ENCODE measurements at regions not wholly inside any gene's neighbourhood (a gene's known extent, or its start where the extent isn't known, plus 50 kb on each side); places are given as distances from the start of the nearest gene placed in this dataset.

DNA sequence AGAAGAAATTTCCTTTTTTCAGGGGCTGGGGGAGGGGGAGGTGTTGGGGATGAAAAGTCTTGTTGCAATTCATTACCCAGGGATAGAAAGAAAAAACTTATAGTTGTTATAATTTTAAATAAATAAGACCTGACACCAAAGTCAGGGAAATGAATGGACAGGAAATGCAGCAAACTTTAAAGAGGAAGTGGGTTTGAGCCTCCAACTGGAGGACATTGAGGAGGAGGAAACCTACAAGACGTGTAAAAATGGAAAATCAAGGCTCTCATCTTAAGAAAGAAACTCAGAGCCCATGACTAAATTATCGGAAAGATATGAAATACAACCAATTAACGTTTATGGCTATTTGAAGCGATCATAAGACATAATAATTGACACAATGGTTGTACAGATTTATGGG, 54.4 kb downstream of the NIBAN1 start:
- CTCF ChIA-PET: no interaction called here
- no peak overlapping the region for H3K27ac Mint-ChIP-seq
- no peak overlapping the region for H3K4me3 Mint-ChIP-seq
- H3K4me1 Mint-ChIP-seq: peaks cover 19% of the 10 kb centered on the region
- peaks cover 4% of the 10 kb centered on the region for H3K9me3 Mint-ChIP-seq (ENCODE audit: low read depth)
- no peaks in the 10 kb centered on the region for H3K27me3 Mint-ChIP-seq
- DNase-seq: no peak
- ATAC-seq: no peak
- H3K36me3 Mint-ChIP-seq: peaks cover 14% of the 10 kb centered on the region

DNA sequence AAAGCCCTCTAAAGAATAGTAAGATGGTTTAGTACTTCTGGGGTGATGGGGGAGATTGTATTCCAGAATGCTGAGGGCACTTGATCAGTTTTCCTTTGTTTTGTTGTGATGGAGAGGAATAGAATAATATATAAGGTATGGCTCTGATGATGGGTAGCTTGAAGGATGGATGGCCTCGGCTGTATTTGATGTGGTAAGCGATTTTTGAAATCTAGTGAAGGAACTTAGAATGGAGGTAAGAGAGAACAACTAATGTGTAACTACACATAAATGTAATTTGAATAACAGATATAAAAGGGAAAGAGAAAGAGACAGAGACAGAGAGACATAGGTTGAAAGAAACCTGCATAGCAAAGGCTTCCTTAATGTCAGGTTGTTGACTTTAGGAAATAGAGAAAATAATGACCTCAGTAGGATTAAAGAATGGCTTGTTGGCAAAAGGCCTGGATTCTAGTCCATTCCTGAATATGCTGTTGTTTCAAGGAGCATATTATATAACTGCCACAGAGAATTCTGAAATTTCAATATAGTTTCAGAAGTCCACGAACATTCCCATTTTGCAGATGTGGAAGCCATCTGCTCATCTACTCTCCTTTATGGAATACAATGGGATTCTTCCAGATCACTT, 58.7 kb downstream of the NIBAN1 start:
- DNase-seq (no peak), ATAC-seq (no peak)
- Mint-ChIP-seq H3K9me3 (ENCODE audit: low read depth) (no peaks in the 10 kb centered on the region), H3K4me3 (no peak overlapping the region), H3K36me3 (peaks cover 18% of the 10 kb centered on the region), H3K4me1 (peaks cover 19% of the 10 kb centered on the region), H3K27me3 (no peaks in the 10 kb centered on the region), H3K27ac (no peak overlapping the region)
- CTCF ChIA-PET: no interaction called here

DNA sequence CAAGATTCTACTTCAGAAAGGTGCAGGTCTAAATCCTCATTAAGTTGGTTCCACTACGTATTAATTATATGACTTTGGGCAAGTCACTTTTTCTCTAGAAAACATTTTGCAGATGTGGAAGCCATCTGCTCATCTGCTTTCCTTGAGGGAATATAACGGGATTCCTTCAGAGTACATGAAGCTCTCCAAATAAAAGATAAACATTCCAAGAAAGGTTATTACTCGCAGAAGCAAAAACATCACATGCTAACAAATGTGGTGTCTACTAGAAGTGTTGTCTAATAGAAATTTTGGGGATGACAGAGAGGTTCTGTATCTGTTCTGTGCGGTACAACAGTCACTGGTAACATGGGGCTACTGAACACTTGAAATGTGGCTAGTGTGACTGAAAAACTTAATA, 60.2 kb downstream of the NIBAN1 start:
- H3K27me3 Mint-ChIP-seq: no peaks in the 10 kb centered on the region
- CTCF ChIA-PET: no interaction called here
- peaks cover 9% of the 10 kb centered on the region for H3K4me1 Mint-ChIP-seq
- H3K27ac Mint-ChIP-seq: no peak overlapping the region
- ATAC-seq (no peak), DNase-seq (no peak)
- no peak overlapping the region for H3K4me3 Mint-ChIP-seq
- no peaks in the 10 kb centered on the region for H3K9me3 Mint-ChIP-seq (ENCODE audit: low read depth)
- H3K36me3 Mint-ChIP-seq: peaks cover 23% of the 10 kb centered on the region

DNA sequence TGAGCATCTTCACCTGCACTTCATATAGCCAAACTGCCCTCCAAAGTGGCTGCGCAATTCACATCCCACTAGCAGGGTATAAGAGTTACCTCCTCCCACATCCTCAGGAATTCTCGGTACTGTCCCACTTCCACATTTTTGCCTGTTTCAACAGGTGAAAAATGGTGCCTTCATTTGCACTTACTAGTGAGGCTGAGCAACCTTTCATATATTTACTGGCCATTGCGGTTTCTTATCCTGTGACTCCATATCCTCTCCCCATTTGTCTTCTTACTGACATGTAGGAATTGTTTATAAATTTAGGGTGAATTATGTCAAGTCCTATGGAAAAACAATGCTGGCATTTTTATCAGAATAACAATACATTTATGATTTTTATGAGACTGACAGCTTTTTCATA, 61.9 kb downstream of the NIBAN1 start:
- CTCF ChIA-PET: interaction anchor here (1.3 kb wide), 1 partner anchor 11 kb away, joined by 6 read pairs; no protein-coding TSS in a partner anchor
- ATAC-seq: no peak
- H3K36me3 Mint-ChIP-seq: peaks cover 23% of the 10 kb centered on the region
- no peaks in the 10 kb centered on the region for H3K27me3 Mint-ChIP-seq
- no peak overlapping the region for H3K4me3 Mint-ChIP-seq
- H3K27ac Mint-ChIP-seq: no peak overlapping the region
- H3K4me1 Mint-ChIP-seq: no peaks in the 10 kb centered on the region
- no peak for DNase-seq
- no peaks in the 10 kb centered on the region for H3K9me3 Mint-ChIP-seq (ENCODE audit: low read depth)

DNA sequence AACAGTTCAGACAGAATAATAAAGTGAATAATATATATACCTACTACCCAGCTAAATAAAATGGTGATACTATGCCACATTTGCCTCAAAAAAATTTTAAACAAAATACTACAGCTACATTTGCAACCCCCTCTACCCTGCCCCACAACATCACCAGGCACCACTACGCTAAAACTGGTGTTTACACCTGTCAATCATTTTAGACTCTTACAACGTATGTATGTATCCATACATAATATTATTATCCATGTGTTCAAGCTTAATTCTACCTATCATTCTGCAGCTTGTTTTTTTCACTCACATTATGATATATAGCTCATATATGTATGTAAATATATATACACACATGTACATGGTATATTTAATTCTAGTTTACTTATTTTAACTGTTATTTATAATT, 62.5 kb downstream of the NIBAN1 start:
- ATAC-seq: no peak
- Mint-ChIP-seq H3K9me3 (ENCODE audit: low read depth) (no peaks in the 10 kb centered on the region), H3K36me3 (peaks cover 22% of the 10 kb centered on the region), H3K27me3 (no peaks in the 10 kb centered on the region), H3K4me1 (peaks cover under 1% of the 10 kb centered on the region), H3K27ac (no peak overlapping the region), H3K4me3 (no peak overlapping the region)
- CTCF ChIA-PET: interaction anchor here (1.3 kb wide), 1 partner anchor 11 kb away, joined by 6 read pairs; no protein-coding TSS in a partner anchor
- DNase-seq: no peak

DNA sequence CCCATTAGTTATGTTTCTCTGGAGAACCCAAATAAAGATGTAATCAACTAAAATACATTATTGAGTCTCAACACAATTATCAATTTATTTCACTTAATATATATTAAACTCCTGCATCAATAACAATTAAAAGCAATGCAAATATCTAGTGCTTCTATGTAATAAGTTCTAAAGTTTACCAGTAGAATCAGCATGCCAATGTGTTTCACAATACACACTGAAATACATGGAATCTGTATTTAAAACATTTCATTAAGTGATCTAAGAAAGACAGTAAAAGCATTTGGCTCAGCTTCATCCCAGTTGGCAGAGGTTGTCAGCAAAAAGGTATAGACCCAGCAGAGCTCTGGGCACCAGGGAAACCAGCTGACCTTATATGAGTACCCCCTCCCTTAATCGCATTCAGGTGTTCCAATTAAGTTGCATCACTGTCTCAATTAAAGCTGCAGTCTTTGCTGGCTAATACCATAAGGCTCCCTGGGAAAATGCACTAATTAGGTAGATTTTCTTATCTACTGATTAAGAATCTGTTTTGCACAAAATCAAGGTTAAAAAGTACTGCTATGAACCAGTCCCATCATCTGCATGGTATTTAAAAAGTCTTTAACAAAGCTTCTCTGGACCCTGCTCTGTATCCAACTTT, 63.1 kb downstream of the NIBAN1 start:
- CTCF ChIA-PET: interaction anchor here (1.3 kb wide), 1 partner anchor 10 kb away, joined by 6 read pairs; no protein-coding TSS in a partner anchor
- H3K4me1 Mint-ChIP-seq: peaks cover 3% of the 10 kb centered on the region
- H3K9me3 Mint-ChIP-seq (ENCODE audit: low read depth): no peaks in the 10 kb centered on the region
- peaks cover 20% of the 10 kb centered on the region for H3K36me3 Mint-ChIP-seq
- H3K4me3 Mint-ChIP-seq: no peak overlapping the region
- DNase-seq (no peak), ATAC-seq (no peak)
- no peaks in the 10 kb centered on the region for H3K27me3 Mint-ChIP-seq
- H3K27ac Mint-ChIP-seq: no peak overlapping the region

DNA sequence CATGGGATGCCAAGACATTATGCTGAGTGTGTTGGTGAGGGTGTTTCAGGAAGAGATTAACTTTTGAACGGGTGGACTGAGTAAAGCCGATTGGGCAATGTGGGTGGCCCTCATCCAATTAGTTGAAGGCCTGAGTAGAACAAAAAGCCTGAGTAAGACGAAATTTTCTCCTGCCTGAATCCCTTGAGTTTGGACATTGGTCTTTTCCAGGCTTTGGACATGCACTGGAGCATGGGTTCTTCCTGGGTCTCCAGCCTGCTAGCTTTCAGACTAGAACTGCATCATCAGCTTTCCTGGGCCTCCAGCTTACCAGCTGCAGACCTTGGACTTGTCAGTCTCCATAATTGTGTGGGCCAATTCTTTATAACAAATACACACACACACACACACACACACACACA, 63.6 kb downstream of the NIBAN1 start:
- CTCF ChIA-PET: no interaction called here
- DNase-seq (no peak), ATAC-seq (no peak)
- H3K27me3 Mint-ChIP-seq: no peaks in the 10 kb centered on the region
- no peak overlapping the region for H3K27ac Mint-ChIP-seq
- no peaks in the 10 kb centered on the region for H3K9me3 Mint-ChIP-seq (ENCODE audit: low read depth)
- H3K4me1 Mint-ChIP-seq: peaks cover 4% of the 10 kb centered on the region
- no peak overlapping the region for H3K4me3 Mint-ChIP-seq
- peaks cover 18% of the 10 kb centered on the region for H3K36me3 Mint-ChIP-seq

DNA sequence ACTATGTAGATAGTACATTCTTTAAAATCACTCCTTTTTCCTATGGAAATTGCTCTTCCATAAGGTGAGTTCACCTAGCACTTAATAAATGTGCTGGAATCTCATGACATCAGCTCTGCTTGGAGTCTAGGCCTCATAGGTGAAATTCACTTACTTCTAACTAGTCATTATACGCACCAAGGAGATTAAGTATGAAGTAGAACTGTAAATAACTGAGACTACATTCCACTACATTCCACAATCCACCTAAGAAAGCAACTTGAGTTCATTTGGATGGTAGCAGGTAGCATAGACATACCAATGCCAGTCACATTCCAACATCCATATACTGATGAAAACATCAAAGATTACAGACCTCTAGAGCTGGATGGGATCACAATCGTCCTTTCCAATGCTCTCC, 64.3 kb downstream of the NIBAN1 start:
- Mint-ChIP-seq H3K9me3 (ENCODE audit: low read depth) (no peaks in the 10 kb centered on the region), H3K36me3 (peaks cover 20% of the 10 kb centered on the region), H3K27ac (no peak overlapping the region), H3K27me3 (no peaks in the 10 kb centered on the region), H3K4me3 (no peak overlapping the region), H3K4me1 (peaks cover 10% of the 10 kb centered on the region)
- ATAC-seq (no peak), DNase-seq (no peak)
- CTCF ChIA-PET: no interaction called here

DNA sequence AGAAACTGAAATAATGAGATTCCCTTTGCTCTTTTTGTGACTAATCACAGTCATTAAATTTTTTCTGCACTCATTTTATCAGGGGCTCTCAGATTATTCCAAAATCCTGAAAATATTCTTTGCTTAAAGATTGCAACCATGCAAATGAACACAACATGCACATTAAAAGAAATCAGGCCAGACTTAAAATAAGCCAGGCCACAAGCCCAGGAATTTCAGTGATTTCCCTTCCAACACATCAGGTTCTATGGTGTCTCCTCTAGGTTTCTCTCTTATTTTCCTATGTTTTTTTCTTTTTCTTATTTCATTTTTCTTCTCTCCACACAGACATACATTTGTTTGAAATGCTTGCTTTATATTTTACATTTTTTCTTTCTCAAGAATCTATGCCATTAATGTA, 65.3 kb downstream of the NIBAN1 start:
- ATAC-seq (no peak), DNase-seq (no peak)
- Mint-ChIP-seq H3K4me1 (peaks cover 12% of the 10 kb centered on the region), H3K36me3 (peaks cover 26% of the 10 kb centered on the region), H3K9me3 (ENCODE audit: low read depth) (peaks cover 4% of the 10 kb centered on the region), H3K4me3 (no peak overlapping the region), H3K27ac (no peak overlapping the region), H3K27me3 (no peaks in the 10 kb centered on the region)
- CTCF ChIA-PET: no interaction called here

DNA sequence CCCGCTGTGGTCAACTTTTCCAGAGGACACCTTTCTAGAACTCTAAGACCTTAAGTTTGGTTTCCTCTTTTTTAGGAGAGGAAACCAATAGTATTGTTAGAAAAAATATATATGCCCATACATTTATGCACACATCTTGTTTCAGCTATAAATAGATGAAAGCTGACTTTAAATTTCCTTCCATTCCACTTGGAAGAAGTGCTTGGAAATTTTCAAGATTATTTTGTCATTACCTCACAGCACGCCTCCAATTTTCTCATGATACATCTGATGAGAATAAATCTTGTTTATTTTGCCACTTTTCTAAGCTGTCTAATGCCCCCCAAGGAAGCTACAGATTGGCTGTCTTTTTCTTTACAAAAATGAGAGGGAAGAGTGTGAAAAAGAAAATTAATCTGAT, 65.8 kb downstream of the NIBAN1 start:
- no peak for ATAC-seq
- Mint-ChIP-seq H3K9me3 (ENCODE audit: low read depth) (peaks cover 4% of the 10 kb centered on the region), H3K27ac (no peak overlapping the region), H3K4me3 (no peak overlapping the region), H3K27me3 (no peaks in the 10 kb centered on the region), H3K36me3 (peaks cover 27% of the 10 kb centered on the region), H3K4me1 (peaks cover 12% of the 10 kb centered on the region)
- no peak for DNase-seq
- CTCF ChIA-PET: no interaction called here

DNA sequence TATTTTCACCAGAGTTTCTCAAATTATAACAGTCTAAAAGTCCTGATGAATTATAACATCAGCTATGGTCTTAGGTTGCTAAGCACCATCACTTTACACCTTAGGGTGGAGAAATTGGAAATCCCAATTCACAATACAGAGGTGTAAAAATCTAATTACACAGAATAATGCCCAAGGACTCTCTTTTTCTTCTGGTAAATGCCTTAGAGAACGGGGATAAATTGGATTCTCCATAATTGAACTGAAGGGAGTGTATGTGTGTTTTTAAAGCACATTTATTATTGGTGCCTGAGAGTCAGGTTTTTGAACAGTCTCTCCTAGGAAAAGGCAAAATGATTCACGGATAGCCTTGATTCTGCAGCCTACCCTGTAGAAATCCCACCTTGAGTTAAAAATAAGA, 66.8 kb downstream of the NIBAN1 start:
- Mint-ChIP-seq H3K4me1 (peaks cover 12% of the 10 kb centered on the region), H3K9me3 (ENCODE audit: low read depth) (peaks cover 4% of the 10 kb centered on the region), H3K36me3 (peaks cover 33% of the 10 kb centered on the region), H3K27ac (no peak overlapping the region), H3K4me3 (no peak overlapping the region), H3K27me3 (no peaks in the 10 kb centered on the region)
- CTCF ChIA-PET: no interaction called here
- ATAC-seq (no peak), DNase-seq (no peak)

DNA sequence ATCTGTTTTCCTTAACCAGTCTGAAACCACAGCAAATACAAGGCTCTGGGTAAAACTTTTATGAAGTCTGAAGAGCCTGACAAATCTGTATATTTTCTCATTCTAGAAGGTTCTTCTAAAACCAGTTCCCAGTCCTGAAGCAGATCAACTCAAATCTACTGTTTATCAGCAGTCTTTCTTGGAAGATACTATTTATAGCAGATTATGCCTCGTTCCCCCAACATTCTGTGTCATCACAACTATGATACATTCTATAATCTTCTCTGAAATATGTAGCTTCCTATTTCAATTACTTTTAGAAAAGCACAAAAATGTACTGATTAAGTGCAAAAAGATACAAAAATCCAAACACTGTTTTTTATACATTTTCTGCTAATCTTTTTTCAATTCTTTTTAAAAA, 67.5 kb downstream of the NIBAN1 start:
- H3K36me3 Mint-ChIP-seq: peaks cover 34% of the 10 kb centered on the region
- CTCF ChIA-PET: interaction anchor here (1.7 kb wide), 1 partner anchor 65 kb away, joined by 5 read pairs; no protein-coding TSS in a partner anchor
- peaks cover 4% of the 10 kb centered on the region for H3K9me3 Mint-ChIP-seq (ENCODE audit: low read depth)
- H3K27me3 Mint-ChIP-seq: no peaks in the 10 kb centered on the region
- DNase-seq (no peak), ATAC-seq (no peak)
- no peak overlapping the region for H3K27ac Mint-ChIP-seq
- no peak overlapping the region for H3K4me3 Mint-ChIP-seq
- H3K4me1 Mint-ChIP-seq: peaks cover 12% of the 10 kb centered on the region

DNA sequence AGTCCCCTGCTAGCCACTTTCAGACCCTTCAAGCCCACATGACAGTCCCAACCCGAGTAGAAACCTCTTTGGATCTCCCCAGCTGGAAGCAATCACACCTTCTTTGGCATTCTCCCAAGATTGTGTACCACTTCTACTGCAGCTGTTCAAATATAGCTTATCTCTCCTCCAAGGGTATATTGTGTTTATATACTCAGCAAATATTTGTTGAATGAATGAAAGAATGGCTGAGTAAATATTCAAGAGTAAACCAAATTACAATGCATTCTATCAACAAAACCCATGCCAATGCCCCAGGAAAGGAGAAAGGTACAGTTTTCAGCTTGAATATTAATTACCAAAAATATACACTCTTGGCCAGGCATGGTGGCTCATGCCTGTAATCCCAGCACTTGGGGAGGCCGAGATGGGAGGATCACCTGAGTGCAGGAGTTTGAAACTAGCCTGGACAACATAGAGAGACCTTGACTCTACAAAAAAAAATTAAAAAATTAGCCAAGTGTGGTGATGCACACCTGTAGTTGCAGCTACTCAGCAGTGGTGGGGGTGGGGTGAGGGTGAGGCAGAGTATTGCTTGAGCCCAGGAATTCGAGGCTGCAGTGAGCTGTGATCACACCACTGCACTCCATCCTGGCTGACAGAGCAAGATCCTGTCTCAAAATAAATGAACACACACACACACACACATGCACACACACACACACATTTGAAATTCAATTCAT, 68.5 kb downstream of the NIBAN1 start:
- Mint-ChIP-seq H3K36me3 (peaks cover 33% of the 10 kb centered on the region), H3K4me3 (no peak overlapping the region), H3K4me1 (peaks cover 12% of the 10 kb centered on the region), H3K9me3 (ENCODE audit: low read depth) (peaks cover 4% of the 10 kb centered on the region), H3K27me3 (no peaks in the 10 kb centered on the region), H3K27ac (no peak overlapping the region)
- CTCF ChIA-PET: interaction anchor here (1.7 kb wide), 1 partner anchor 66 kb away, joined by 5 read pairs; no protein-coding TSS in a partner anchor
- DNase-seq (no peak), ATAC-seq (no peak)

Measured in activated CD8-positive, alpha-beta memory T cell treated with anti-CD3 and anti-CD28 coated beads, Interleukin-2, amount 10 ng/mL, durations not matched to agents 7 days and 5 days (primary cell).